ENCODE measurements at regions not wholly inside any gene's neighbourhood (a gene's known extent, or its start where the extent isn't known, plus 50 kb on each side); places are given as distances from the start of the nearest gene placed in this dataset.
"Not testable (repeated sequence)": the region's sequence is repeated elsewhere in the genome, so short reads cannot be mapped to it uniquely, and the experiment has no call there.

DNA sequence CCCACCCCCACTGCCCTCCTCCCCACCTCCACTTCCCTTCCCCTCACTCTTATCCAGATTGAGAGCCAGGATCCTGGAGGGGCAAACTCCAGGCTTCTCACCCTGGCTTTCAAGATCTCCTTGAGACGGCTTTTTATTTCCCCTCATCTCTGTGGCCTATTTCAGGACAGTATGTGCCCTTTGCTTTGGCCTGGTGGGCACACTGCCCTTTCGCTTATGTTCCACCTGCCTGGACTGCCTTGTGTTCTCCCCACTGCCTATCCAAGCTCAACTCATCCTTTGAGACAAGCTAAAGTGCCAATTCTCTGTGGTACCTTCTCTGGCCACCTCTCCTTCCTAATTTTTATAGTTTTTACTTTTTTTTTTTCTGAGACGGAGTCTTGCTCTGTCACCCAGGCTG is 95.9 kb upstream of the SEC22B start:
- not testable (repeated sequence) for TF ChIP-seq POLR2A (IDR thresholded peaks at IDR 0.05)
- TF ChIP-seq, protein P1, sequence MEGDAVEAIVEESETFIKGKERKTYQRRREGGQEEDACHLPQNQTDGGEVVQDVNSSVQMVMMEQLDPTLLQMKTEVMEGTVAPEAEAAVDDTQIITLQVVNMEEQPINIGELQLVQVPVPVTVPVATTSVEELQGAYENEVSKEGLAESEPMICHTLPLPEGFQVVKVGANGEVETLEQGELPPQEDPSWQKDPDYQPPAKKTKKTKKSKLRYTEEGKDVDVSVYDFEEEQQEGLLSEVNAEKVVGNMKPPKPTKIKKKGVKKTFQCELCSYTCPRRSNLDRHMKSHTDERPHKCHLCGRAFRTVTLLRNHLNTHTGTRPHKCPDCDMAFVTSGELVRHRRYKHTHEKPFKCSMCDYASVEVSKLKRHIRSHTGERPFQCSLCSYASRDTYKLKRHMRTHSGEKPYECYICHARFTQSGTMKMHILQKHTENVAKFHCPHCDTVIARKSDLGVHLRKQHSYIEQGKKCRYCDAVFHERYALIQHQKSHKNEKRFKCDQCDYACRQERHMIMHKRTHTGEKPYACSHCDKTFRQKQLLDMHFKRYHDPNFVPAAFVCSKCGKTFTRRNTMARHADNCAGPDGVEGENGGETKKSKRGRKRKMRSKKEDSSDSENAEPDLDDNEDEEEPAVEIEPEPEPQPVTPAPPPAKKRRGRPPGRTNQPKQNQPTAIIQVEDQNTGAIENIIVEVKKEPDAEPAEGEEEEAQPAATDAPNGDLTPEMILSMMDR (IDR thresholded peaks at IDR 0.05) = not testable (repeated sequence)
